Loucy (cell line): ENCODE measurements at regions not wholly inside any gene's neighbourhood (a gene's known extent, or its start where the extent isn't known, plus 50 kb on each side); places are given as distances from the start of the nearest gene placed in this dataset.

Experiments
- H2AFZ ChIP-seq: fragments of 200-600 bp; sonication (generic); 2 replicates; pipeline ENCODE4 v1.6.0; 2016; ENCODE audit warnings: antibody characterized with exemption, mild to moderate bottlenecking, low read length, moderate library complexity
- H3F3A ChIP-seq: fragments of 200-600 bp; 2 replicates; pipeline ENCODE4 v1.6.0; 2016; ENCODE audit warnings: antibody characterized with exemption, low read depth, mild to moderate bottlenecking
- H3K27me3 ChIP-seq: fragments of 200-600 bp; sonication (generic); 2 replicates; pipeline ENCODE4 v1.6.1; 2014; ENCODE audit warnings: low read length, mild to moderate bottlenecking; ENCODE audit not compliant: insufficient read depth, poor library complexity, severe bottlenecking
- H3K36me3 ChIP-seq: fragments of 200-600 bp; sonication (generic); 2 replicates; pipeline ENCODE4 v1.6.1; 2016; ENCODE audit warnings: low read length; ENCODE audit not compliant: insufficient read depth
- H3K4me1 ChIP-seq: fragments of 200-600 bp; sonication (generic); 2 replicates; pipeline ENCODE4 v1.5.1; 2014; ENCODE audit warnings: low read length, mild to moderate bottlenecking; ENCODE audit not compliant: insufficient read depth, poor library complexity, severe bottlenecking
- H3K4me2 ChIP-seq: fragments of 200-600 bp; sonication (generic); 2 replicates; pipeline ENCODE4 v1.6.0; 2014; ENCODE audit warnings: antibody characterized with exemption, low read length, low read depth, mild to moderate bottlenecking; ENCODE audit not compliant: poor library complexity, severe bottlenecking
- H3K4me3 ChIP-seq: fragments of 200-600 bp; sonication (generic); 2 replicates; pipeline ENCODE4 v1.5.1; 2014; ENCODE audit warnings: low read length, mild to moderate bottlenecking, mixed read lengths; ENCODE audit not compliant: poor library complexity, severe bottlenecking
- H3K79me2 ChIP-seq: fragments of 200-600 bp; sonication (generic); 2 replicates; pipeline ENCODE4 v1.6.1; 2014; ENCODE audit warnings: low read length; ENCODE audit not compliant: insufficient read depth
- H3K9ac ChIP-seq: fragments of 200-600 bp; sonication (generic); 2 replicates; pipeline ENCODE4 v1.6.0; 2014; ENCODE audit warnings: mild to moderate bottlenecking, low read depth, low read length, moderate library complexity; ENCODE audit not compliant: poor library complexity, severe bottlenecking
- H3K9me2 ChIP-seq: fragments of 200-600 bp; sonication (generic); replicated peaks from 2 replicates; pipeline ENCODE4 v1.6.1; 2016; ENCODE audit warnings: low read depth, low read length, mixed read lengths
- H3K9me3 ChIP-seq: fragments of 200-600 bp; sonication (generic); 2 replicates; pipeline ENCODE4 v1.6.1; 2014; ENCODE audit warnings: mild to moderate bottlenecking, antibody characterized with exemption, low read length, low read depth; ENCODE audit not compliant: insufficient read depth
- H4K20me1 ChIP-seq: fragments of 200-600 bp; sonication (generic); 2 replicates; pipeline ENCODE4 v1.6.0; 2014; ENCODE audit warnings: antibody characterized with exemption, low read length, mild to moderate bottlenecking; ENCODE audit not compliant: insufficient read depth, poor library complexity, severe bottlenecking
- CTCF ChIP-seq: fragments of 200-600 bp; sonication (generic); conservative IDR thresholded peaks from 2 replicates; pipeline ENCODE4 v1.5.1; 2014; ENCODE audit warnings: mild to moderate bottlenecking, antibody characterized with exemption, low read length
- EZH2phosphoT487 ChIP-seq: fragments of 200-600 bp; IDR thresholded peaks from 2 replicates; pipeline ENCODE4 v1.6.1; 2018; ENCODE audit warnings: antibody characterized with exemption, mild to moderate bottlenecking, moderate library complexity, borderline replicate concordance

DNA sequence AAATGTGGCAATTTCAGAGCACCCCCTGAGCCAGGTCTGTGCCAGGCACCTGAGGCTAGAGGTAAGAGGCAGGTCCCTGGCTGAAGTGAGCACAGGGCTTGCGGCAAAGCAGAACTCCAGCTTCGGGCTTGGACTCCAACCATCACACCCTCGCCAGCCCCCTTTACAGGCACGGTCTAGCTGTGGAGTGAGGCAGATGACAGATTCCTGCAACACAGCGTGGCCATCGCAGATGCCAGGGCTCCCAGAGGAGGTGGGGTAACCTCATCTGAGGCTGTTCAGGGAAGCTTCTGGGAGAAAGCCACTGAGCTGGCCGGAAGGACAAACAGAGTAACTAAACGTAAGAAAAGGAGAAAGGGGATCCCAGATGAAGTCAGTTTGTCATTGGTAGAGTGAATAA is 55.6 kb upstream of the CASZ1 start:
- Histone ChIP-seq H3K4me1 (no peaks in the 10 kb centered on the region), H3K9me2 (no peaks in the 10 kb centered on the region), H3F3A (no peaks in the 10 kb centered on the region), H3K4me2 (no peak overlapping the region), H3K36me3 (no peaks in the 10 kb centered on the region), H2AFZ (no peak overlapping the region), H3K79me2 (no peaks in the 10 kb centered on the region), H4K20me1 (no peaks in the 10 kb centered on the region), H3K27me3 (no peaks in the 10 kb centered on the region), H3K9ac (no peak overlapping the region), H3K9me3 (no peaks in the 10 kb centered on the region), H3K4me3 (no peak overlapping the region)
- TF ChIP-seq EZH2phosphoT487: no peak
- no peak for TF ChIP-seq CTCF

- no peaks in the 10 kb centered on the region for H4K20me1 ChIP-seq
- no peaks in the 10 kb centered on the region for H3K4me1 ChIP-seq
- no peaks in the 10 kb centered on the region for H3K9me3 ChIP-seq
- no peaks in the 10 kb centered on the region for H3K79me2 ChIP-seq
- H3K4me3 ChIP-seq: no peak overlapping the region
- H3K9me2 ChIP-seq: no peaks in the 10 kb centered on the region
- H2AFZ ChIP-seq: no peak overlapping the region
- H3K36me3 ChIP-seq: no peaks in the 10 kb centered on the region
- H3K27me3 ChIP-seq: no peaks in the 10 kb centered on the region
- TF ChIP-seq CTCF: no peak
- no peak for TF ChIP-seq EZH2phosphoT487
- no peak overlapping the region for H3K9ac ChIP-seq
- no peak overlapping the region for H3K4me2 ChIP-seq
- no peaks in the 10 kb centered on the region for H3F3A ChIP-seq
Observed at GRCh38 chr1:10852486-10852885, 56.0 kb upstream of the CASZ1 start.

DNA sequence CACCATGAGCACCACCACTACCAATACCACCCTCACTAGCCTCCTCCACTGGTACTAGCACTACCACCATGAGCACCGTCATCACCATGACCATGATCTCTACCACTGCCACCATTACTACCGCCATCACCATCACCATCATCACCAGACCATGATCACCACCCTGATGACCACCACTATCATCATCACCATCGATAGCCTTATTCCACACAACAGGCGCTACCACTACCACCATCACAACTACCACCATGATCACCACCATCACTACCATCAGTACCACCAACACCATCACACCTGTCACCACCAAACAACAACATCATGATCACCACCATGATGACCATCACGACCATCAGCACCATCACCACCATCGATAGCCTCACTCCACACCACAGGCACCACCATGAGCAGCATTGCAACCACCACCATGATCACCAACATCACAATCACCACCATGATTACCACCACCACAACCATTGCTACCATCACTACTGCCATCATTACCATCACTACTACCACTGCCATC is 56.6 kb upstream of the CASZ1 start:
- no peaks in the 10 kb centered on the region for H4K20me1 ChIP-seq
- no peaks in the 10 kb centered on the region for H3K36me3 ChIP-seq
- H3K9ac ChIP-seq: no peak overlapping the region
- H3K4me1 ChIP-seq: no peaks in the 10 kb centered on the region
- no peaks in the 10 kb centered on the region for H3K79me2 ChIP-seq
- H3K4me2 ChIP-seq: no peak overlapping the region
- H3K9me2 ChIP-seq: no peaks in the 10 kb centered on the region
- no peaks in the 10 kb centered on the region for H3K9me3 ChIP-seq
- H2AFZ ChIP-seq: no peak overlapping the region
- H3K27me3 ChIP-seq: no peaks in the 10 kb centered on the region
- H3F3A ChIP-seq: no peaks in the 10 kb centered on the region
- no peak overlapping the region for H3K4me3 ChIP-seq
- TF ChIP-seq CTCF (no peak), EZH2phosphoT487 (no peak)
